GM18511 (cell line): ENCODE measurements at regions not wholly inside any gene's neighbourhood (a gene's known extent, or its start where the extent isn't known, plus 50 kb on each side); places are given as distances from the start of the nearest gene placed in this dataset.
"Not testable (repeated sequence)": the region's sequence is repeated elsewhere in the genome, so short reads cannot be mapped to it uniquely, and the experiment has no call there.

ENCODE experiments used
- ATAC-seq: cut with Tn5 transposase; IDR thresholded peaks from one replicate; pipeline ENCODE4 v1.9.1; 2021; ENCODE audit warnings: mild to moderate bottlenecking, moderate library complexity; ENCODE audit not compliant: unreplicated experiment

DNA sequence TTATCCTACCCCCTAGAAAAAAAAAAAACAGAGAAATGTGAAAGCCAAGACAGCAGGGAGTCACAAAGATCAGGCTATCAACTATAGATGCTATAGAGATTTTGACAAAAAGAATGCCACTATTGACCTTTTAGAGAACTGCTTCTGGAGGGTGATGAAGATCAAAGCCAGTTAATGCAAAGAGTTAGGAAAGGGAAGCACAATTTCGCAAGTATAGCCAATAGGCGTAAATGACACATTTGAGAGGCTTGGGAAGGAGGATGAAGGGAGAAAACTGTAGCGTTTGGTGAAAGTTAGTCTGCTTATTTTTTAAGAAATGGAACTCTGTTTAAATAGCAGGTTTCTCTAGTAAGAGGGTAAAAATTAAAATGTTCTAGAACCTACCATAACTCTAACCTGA, 190.7 kb downstream of the DUSP6 start:
- ATAC-seq: no peak

DNA sequence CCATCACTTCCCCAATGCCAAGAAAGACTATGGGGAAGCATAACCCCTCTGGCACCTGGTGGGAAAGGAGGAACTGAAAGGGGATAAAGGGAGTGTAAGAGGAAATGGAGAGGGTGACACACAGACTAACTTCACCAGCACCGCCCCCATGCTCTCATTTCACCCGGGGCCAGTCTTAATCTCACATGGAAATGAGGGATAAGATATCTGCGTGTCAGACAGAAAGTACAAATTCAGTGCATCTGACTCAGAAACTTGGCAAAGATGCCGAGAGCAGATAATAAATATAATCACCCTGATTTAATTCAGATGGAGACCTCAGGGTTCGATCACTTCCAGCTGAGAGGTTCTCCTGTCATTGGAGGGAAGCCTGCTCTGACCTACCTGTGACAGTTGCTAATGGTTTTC, 191.6 kb downstream of the DUSP6 start:
- ATAC-seq: no peak

DNA sequence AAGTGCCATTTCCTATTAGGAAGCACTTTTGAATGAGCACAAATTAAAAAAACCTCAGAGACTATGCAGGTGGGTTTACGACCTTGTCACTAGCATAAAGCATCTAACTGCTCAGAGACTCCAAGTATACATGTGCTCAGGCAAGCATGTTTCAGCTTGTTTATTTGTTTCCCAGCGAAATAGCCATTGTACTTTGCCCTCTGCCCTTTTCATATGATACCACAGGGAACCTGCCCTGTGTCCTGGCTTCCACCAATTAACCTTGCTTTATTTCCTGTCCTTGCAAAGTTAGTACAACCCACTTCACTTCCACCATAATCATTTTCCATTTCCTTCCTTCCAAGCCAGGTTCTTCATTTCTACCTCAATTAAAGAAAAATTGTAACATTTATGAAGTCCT, 194.9 kb downstream of the DUSP6 start:
- ATAC-seq: no peak

DNA sequence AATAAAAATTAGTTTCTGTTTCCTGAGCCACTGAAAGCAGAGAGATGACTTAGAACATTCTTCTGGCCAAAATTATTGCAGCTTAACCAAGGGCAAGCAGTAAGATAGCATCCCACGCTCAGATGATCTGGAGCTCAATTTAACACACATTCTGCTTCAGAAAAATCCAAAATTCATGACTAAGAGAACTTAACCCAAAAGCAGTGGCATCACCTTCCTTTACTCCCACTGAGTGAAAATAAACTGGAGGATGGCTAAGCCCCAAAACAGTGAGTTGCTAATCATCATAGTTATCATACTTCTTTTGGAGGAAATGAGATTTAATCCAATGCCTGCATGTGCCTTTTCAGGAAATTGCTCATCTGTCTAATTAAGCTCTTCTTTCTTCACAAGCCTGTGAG, 195.4 kb downstream of the DUSP6 start:
- no peak for ATAC-seq

DNA sequence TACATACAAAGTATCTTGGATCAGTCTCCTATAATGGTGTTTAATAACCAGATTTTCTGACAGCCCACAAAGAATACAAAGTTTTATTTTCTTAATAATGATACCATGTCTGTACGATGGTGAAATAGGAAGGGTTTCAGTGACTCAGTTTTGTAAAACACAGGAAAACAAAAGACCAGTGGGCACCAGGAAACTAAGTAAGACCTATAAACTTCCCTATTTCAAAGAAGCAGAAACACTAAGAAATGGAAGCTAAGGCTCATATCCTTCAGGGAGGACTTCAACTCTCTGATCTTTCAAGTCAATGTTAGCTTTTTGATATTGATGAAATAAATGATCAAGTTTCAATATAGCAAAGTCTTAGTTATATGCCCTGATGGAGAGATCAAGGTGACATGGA, 196.0 kb downstream of the DUSP6 start:
- no peak for ATAC-seq

DNA sequence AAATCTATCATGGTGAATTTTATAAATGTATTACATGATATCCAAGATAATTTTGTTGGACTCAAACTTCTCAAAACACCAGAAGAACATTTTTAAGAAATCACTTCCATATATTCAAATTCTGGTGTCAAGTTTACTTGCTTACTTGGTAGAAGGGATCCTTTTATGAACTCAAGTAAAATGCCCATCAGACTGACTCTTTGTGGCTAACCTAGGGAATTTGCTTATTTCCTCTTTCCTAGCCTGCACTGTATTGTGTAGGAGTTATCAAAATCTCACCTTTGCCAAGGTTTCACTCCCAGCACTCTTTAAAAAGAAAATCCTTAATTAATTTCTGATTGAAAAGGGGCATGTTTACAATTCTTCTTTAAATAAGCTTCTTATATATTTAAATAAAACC, 196.5 kb downstream of the DUSP6 start:
- ATAC-seq: no peak

DNA sequence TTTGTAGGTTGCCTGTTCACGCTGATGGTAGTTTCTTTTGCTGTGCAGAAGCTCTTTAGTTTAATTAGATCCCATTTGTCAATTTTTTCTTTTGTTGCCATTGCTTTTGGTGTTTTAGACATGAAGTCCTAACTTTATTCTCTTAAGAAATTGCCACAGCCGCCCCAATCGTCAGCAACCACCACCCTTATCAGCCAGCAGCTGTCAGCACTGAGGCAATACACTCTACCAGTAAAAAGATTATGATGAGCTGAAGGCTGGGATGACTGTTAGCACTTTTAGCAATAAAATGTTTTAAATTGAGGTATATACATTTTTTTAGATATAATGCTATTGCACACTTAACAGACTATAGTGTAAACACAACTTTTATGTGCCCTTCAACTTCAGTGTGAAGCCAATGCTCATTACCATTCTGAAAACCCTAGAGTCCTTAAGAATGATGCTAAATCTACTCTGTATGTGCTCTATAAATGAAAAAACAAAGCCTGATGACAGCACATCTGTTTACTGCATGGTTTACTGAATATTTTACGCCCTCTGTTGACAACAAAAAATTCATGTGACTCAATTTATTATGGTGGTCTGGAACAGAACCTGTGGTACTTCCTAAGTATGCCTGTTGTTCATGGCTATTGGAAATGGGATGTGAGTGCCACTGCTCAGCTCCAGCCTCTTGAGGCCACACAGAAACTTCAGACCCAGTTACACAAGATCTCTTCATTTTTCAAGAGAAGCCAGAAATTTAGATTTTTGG, 197.4 kb downstream of the DUSP6 start:
- no peak for ATAC-seq

DNA sequence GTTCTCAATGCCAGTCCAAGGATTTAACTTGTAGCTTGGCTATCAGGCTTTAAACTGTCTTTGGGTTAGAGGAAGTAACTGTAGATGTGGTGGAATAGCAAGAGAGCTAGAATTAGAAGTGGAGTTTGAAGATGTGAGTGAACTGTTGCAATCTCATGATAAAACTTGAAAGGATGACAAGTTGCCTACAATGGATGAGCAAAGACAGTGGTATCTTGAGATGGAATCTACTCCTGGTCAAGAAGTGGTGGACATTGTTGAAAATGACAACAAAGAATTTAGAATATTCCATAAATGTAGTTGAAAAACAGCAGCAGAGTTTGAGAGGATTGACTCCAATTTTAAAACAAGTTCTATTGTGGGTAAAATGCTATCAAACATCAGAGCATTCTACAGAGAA, 199.0 kb downstream of the DUSP6 start:
- ATAC-seq: no peak

DNA sequence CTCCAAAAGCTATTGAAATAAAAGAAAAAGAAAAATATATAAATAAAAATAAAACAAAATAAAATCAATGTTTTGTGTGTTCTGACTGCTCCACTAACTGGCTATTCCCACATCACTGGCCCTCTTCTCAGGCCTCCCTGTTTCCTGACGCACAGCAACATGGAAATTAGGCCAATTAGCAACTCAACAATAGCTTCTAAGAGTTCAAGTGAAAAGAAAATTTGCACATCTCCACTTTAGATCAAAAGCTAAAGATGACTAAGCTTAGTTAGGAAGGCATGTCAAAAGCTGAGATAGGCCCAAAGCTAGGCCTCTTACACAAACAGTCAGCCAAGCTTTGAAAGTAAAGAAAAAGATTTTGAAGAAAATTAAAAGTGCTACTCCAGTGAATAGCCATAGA, 200.8 kb downstream of the DUSP6 start:
- ATAC-seq: no peak

DNA sequence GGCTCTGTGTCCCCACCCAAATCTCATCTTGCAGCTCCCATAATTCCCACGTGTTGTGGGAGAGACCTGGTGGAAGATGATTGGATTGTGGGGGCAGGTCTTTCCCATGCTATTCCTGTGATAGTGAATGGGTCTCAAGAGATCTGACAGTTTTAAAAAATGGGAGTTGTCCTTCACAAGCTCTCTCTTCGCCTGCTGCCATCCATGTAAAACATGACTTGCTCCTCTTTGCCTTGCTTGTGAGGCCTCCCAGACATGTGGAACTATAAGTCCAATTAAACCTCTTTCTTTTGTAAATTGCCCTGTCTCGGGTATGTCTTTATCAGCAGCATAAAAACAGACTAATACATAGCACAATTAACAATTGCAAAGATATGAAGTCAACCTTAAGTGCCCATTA, 201.5 kb downstream of the DUSP6 start:
- not testable (repeated sequence) for ATAC-seq

DNA sequence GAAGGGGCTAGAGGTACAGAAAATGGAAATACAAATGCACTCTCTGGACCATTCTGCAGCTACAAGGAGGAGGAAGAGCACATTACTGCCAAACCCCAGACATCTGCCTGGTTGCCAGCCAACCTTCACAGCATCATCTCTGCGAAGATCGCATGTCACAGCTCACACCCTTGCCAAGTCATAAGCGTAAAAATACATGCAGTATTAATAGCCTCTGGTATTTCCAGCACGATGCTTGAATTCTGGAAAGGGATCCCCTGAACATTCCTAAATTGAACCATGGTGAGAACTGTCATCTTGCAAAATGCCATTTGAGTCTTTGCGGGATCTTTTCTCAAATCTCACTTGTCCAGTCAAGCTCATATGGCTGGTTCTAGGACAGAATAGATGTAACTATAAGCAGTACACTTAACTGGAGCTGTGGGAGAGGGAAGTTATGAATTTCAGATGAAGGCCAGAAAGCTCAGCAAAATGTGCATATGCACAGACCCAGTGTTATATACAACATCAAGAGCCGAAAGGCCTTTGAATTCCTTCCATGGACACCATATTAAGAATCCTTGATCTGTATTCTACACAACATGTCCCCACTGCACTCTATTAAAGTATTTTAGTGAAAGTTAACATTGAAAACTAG, 211.6 kb downstream of the DUSP6 start:
- ATAC-seq: no peak

DNA sequence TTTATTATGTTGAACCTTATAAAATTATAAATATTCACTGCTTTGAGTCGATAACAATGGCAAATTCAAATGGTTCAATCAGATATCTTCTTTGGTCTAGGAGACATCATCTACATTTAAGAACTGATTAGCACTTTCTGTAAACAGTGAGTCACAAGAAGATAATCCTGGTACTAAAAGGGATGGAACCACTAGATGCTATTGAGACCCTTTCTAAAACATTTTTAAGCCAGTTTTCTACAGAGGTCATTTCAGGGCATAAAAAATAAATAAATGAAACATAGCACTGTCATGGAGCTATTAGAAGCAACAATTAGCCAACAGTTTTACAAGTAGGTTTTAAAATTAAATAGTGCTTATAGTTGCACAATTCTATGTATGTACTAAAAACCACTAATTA, 212.2 kb downstream of the DUSP6 start:
- ATAC-seq: no peak

DNA sequence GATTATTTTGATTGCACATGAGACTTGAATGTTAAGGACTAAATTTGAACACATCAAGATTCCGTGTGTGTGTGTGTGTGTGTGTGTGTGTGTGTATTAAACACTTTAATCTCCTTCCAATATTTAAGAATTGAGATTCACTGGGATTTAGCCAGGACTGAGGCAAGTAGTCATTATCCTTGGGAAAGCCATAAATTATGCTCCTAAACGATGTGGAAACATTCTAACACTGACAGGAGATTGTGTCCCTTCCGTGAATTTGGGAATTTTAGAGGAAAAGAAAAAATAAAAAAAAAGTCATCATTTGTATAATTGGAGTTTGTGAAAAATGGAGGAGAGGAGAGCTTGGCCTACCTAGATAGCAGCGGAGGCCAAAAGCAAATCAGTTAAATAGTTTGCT, 212.9 kb downstream of the DUSP6 start:
- ATAC-seq: no peak

DNA sequence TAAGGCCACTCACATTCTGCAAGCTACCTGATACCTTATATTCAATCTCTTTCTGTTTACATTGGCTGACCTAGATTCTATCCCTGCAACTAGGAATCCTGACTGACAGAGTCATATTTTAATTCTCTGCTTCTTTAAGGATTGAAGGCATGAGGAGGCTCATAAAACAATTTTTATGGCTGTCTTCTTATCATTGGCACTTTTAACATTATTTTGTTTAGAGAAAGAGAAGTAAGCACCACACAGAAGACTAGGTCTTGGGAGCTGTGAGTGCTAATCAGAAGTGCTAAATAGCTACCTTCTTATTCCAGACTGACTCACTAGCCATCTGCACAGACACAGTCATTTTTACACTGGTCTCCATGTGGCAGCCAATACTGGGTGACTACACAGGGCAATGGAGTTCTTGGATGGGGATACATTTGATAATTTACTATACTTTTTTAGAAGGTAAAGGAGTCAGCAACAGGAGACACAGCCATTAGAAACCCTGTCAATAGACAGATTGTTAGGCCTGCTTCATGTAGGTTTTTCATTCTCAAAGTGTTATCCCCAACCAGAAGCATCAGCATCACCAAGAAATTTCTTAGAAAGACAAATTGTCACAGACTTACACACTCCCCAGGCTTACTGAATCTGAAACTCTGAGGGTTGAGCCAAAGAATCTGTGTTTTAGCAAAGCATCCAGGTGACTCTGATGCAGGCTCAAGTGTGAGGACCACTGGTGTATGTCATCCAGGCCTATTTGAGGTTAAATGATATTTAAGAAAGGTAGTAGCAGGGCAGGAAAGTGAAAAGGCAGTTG, 214.1 kb downstream of the DUSP6 start:
- ATAC-seq: no peak

DNA sequence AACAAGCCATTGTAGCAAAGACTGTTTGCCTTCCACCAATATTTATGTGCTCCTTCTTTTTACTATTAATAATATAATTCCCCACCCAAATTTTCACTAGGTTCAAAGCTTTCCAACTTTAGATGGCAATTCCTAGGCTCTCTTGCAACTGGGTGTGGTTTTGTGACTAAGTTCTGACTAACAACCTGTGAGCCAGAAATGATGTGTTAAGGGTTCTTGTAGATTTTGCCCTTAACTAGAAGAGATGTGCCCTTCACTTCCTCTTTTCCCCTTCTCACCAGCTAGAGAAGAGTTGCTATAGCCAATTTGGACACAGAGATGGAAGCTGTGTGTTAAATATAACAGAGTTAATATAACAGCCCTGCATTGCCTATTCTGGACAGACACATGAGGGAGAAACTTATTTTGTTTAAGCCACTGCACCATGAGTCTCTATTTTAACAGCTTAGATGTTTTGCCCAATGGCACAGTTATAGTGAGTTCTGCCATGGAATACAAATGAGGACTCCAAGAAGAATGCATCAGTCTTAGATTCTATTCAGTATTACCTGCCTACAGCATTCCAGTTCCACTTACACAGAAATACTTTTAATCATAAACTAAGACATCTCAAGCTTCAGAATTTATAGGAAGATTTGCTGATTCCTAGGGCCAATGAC, 216.2 kb downstream of the DUSP6 start:
- no peak for ATAC-seq

DNA sequence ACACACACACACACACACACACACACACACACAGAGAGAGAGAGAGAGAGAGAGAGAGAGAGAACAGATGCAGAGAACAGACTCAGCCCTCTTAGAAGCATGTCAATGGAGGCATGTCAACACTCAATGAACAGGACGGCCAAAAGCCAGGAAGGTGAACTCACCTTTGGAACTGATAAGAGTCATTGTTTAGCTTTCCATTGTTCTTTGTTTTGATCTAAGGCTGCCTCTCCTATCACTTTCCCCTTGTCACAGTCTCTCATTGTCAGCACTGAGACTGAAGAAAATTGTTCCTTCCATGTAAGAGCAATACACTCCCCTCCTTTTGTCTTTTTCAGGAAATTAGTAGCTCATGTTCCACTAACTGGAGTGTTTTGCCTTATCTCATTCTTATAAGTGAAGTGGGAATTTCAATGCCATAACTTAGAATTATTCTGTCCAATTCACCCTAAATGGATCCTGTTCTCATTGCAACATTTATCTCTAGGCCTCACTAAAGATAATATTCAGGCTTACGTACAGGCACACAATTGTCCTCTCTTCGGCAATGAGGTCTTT, 218.0 kb downstream of the DUSP6 start:
- ATAC-seq: no peak

DNA sequence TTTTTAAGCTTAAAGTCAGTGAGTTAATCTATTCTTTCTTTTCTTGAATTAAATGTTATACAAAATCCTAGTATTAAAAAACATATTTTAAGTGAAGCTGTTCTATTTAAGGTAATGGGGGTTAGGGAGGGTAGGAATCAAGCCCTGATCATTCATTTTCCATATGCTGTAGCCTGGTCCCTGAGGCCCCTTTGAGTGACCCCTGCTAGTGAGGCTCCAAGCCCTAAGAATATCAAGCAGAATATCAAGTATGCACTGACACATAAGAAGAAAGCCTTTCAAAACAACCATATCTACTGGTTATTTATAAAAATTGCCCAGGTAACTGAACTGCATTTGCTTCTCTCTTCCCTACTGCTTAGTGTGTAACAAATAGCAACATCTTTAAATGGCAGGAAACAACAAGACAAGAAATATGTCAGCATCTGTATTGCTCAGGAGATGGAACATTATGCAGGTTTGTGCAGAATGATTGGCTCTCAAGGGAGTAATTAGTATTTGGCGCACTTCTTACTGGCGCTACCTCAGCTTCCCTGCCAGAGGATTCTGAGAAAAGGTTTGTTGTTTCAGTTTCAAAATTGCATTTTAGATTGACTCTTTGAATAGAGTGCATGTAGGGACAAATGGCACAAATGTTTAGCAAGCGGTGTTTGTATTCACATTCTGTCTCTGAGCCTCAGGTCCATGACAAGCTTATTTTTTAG, 223.0 kb downstream of the DUSP6 start:
- no peak for ATAC-seq

DNA sequence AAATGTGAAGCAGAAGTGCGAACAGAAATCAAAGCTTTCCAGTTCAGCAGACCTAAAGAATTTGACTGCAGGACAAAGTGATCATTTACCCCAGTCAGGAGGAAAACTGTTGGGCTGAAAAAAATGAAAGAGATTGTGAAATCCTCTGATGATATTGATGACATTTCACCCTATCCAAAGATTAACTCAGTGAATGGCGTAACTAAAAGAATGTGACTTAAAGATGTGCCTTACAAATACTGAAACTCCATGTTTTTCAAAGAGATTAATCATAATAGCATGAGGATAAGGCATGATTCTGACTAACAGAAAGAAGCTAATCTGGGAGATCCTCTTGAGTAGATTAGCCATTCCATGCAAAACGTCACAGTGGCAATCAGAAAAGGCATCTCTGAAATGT, 225.6 kb downstream of the DUSP6 start:
- no peak for ATAC-seq

DNA sequence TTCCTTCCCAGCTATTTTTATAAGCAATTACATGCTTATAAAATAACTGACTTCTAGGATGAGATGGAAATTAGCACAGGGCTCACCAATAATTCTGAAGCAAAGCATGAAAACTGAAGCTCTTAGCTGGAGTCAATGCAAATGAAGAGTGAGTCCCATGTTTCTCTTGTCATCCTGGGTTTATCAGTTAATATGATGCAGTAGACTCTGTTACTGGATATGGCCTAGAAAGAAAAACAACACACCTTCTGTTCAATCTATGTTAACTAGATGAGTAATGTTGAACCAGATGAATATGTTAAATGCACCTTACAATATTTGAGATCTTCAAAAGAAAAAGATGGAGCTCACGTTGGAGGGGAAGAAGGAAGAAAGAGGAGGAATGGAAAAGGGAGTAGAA, 229.4 kb downstream of the DUSP6 start:
- no peak for ATAC-seq

DNA sequence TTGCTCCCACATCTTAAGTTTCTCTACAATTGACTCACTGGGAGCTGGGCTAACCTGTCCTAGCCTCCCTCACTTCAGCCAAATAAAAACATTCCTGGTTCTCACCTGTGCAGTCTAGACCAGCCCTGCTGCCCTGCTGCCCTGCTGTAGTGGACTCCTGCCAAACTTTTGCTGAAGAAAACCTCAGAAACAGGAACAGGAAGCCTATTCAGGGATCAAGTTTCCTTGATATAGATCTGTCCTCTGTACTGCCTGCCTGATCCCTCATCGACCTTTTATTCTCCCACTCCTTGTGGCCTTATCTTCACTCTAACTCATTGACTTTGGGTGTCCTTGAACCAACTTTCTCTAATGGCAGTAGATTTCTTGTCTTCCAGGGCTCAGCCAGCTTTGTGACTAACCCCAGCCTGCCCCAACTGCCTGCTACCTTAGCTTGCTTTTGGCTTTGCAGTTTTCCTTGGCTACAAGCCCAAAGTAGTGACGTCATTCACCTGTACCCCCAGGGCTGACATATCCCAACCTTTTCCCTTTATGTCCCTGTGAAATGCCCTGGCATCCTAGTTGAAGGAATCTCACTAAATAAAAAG, 234.8 kb downstream of the DUSP6 start:
- no peak for ATAC-seq
